Tibial nerve (tissue), 3 donors: ENCODE measurements at regions not wholly inside any gene's neighbourhood (a gene's known extent, or its start where the extent isn't known, plus 50 kb on each side); places are given as distances from the start of the nearest gene placed in this dataset.

Experiments used
- CTCF ChIP-seq, 5 experiments: fragments of 200-600 bp in 3 of 5; fragments of 450-650 bp in 2 of 5; sonication (generic) in 3 of 5; IDR thresholded peaks; one replicate each; pipeline ENCODE4 v1.5.1; 2016 to 2019; ENCODE audit warnings: antibody characterized with exemption in 5 of 5, mild to moderate bottlenecking in 3 of 5, moderate library complexity in 2 of 5
- POLR2A ChIP-seq, 2 donors: fragments of 450-650 bp; IDR thresholded peaks; one replicate each; pipeline ENCODE4 v1.6.1; 2017; ENCODE audit warnings: antibody characterized with exemption in 2 of 2, mild to moderate bottlenecking in 2 of 2, moderate library complexity in 2 of 2

- no peak for TF ChIP-seq CTCF (IDR thresholded peaks at IDR 0.05)
- no peak for TF ChIP-seq POLR2A (IDR thresholded peaks at IDR 0.05)
Measured at GRCh38 chr7:63087575-63088190, 911.0 kb upstream of the ZNF722 start.
